ENCODE measurements at regions not wholly inside any gene's neighbourhood (a gene's known extent, or its start where the extent isn't known, plus 50 kb on each side); places are given as distances from the start of the nearest gene placed in this dataset.

DNA sequence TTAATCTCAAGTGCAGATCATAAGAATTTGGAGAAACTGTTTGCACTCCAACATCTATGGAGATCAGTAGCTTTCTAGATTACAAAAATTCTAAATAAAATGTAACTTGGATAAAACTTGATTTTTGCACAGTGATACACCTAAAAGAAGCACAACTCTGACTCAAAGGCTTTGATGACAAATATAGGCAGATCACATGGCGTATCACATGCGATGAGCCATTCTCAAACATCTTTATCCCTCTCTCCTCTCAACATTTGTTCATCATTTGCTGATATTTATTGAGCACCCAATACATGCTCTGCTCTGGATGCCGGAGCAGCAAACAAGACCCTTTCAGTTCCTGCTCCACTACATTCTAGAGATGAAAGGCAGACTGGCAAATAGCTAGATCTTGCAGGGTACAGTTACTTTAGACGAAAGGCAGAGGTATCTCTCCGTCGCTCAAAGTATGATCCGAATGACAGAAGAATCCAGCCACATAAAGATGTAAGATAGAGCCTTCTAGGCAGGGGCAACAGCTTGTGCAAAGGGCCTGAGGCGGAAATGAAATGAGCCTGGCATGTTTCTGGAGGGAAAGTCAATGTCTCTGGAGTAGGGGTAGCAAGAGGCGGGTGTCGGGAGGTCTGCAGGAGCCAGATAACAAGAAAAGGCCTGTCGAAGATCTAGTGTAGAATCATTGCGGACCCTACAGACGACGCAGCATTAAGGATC lies 145.8 kb upstream of the ERRFI1 start:
- TF ChIP-seq, protein P1, sequence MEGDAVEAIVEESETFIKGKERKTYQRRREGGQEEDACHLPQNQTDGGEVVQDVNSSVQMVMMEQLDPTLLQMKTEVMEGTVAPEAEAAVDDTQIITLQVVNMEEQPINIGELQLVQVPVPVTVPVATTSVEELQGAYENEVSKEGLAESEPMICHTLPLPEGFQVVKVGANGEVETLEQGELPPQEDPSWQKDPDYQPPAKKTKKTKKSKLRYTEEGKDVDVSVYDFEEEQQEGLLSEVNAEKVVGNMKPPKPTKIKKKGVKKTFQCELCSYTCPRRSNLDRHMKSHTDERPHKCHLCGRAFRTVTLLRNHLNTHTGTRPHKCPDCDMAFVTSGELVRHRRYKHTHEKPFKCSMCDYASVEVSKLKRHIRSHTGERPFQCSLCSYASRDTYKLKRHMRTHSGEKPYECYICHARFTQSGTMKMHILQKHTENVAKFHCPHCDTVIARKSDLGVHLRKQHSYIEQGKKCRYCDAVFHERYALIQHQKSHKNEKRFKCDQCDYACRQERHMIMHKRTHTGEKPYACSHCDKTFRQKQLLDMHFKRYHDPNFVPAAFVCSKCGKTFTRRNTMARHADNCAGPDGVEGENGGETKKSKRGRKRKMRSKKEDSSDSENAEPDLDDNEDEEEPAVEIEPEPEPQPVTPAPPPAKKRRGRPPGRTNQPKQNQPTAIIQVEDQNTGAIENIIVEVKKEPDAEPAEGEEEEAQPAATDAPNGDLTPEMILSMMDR (IDR thresholded peaks at IDR 0.05; ENCODE audit: low read depth, low read length, poor library complexity, severe bottlenecking), result no peak
- TF ChIP-seq EZH2phosphoT487 (IDR thresholded peaks at IDR 0.05; ENCODE audit: borderline replicate concordance, low read length), result no peak
